Adrenal gland (tissue), 5 donors: ENCODE measurements at regions not wholly inside any gene's neighbourhood (a gene's known extent, or its start where the extent isn't known, plus 50 kb on each side); places are given as distances from the start of the nearest gene placed in this dataset.

Experiments used
- POLR2A ChIP-seq, 2 donors: fragments of 450-650 bp; IDR thresholded peaks; one replicate each; pipeline ENCODE4 v1.6.1; 2017; ENCODE audit warnings: antibody characterized with exemption in 2 of 2, mild to moderate bottlenecking in 2 of 2, moderate library complexity in 1 of 2
- TF ChIP-seq, protein P1 (sequence below), 6 experiments: fragments of 450-650 bp in 4 of 6; fragments of 200-600 bp in 2 of 6; sonication (generic) in 1 of 6; IDR thresholded peaks; 1 replicate in 5 of 6; 2 replicates in 1 of 6; pipeline versions ENCODE4 v1.5.1 to v1.8.0; 2016 to 2021; ENCODE audit warnings: antibody characterized with exemption in 6 of 6, mild to moderate bottlenecking in 2 of 6, moderate library complexity in 1 of 6
- donor health status: DM: no; HTN: no; CAD: no.

DNA sequence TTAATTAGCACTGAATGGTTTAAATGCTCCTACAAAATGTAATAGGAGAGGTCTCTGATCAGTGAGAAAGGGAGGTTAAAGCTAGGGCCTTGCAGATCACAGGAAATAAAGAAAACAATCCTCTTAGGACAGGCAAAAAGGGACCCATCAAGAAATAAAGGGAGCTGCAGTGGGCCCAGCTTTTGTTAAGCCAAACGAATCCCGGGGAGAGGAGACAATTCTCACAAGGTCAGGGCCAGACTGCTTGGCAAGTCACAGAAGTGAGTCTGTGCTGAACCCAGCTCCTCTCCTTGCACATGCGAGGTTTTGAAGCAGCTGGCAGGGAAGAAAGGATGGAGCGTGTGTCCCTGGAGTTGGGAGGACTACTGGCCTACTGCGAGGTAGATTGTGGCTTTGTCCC, 285.8 kb downstream of the COG6 start:
- TF ChIP-seq, protein P1, sequence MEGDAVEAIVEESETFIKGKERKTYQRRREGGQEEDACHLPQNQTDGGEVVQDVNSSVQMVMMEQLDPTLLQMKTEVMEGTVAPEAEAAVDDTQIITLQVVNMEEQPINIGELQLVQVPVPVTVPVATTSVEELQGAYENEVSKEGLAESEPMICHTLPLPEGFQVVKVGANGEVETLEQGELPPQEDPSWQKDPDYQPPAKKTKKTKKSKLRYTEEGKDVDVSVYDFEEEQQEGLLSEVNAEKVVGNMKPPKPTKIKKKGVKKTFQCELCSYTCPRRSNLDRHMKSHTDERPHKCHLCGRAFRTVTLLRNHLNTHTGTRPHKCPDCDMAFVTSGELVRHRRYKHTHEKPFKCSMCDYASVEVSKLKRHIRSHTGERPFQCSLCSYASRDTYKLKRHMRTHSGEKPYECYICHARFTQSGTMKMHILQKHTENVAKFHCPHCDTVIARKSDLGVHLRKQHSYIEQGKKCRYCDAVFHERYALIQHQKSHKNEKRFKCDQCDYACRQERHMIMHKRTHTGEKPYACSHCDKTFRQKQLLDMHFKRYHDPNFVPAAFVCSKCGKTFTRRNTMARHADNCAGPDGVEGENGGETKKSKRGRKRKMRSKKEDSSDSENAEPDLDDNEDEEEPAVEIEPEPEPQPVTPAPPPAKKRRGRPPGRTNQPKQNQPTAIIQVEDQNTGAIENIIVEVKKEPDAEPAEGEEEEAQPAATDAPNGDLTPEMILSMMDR (IDR thresholded peaks at IDR 0.05) = no peak
- no peak for TF ChIP-seq POLR2A (IDR thresholded peaks at IDR 0.05)
